Type B pancreatic cell (in vitro differentiated cells): ENCODE measurements at regions not wholly inside any gene's neighbourhood (a gene's known extent, or its start where the extent isn't known, plus 50 kb on each side); places are given as distances from the start of the nearest gene placed in this dataset.

Experiments
- DNase-seq: peaks from one replicate; pipeline ENCODE4 v3.0.0; 2021; ENCODE audit warnings: mixed read lengths; ENCODE audit not compliant: unreplicated experiment; ENCODE audit errors: extremely low spot score
- H3K27ac Mint-ChIP-seq: 2 replicates; pipeline ENCODE4 v1.8.0; 2021; ENCODE audit warnings: mild to moderate bottlenecking, mixed read lengths
- H3K27me3 Mint-ChIP-seq: 2 replicates; pipeline ENCODE4 v1.8.0; 2021; ENCODE audit warnings: mixed read lengths
- H3K36me3 Mint-ChIP-seq: 2 replicates; pipeline ENCODE4 v1.8.0; 2021; ENCODE audit warnings: mixed read lengths
- H3K4me1 Mint-ChIP-seq: one replicate; pipeline ENCODE4 v1.8.0; 2021; ENCODE audit warnings: mixed read lengths; ENCODE audit not compliant: unreplicated experiment
- H3K4me3 Mint-ChIP-seq: 2 replicates; pipeline ENCODE4 v1.8.0; 2021; ENCODE audit warnings: mild to moderate bottlenecking, mixed read lengths
- H3K9me3 Mint-ChIP-seq: 2 replicates; pipeline ENCODE4 v1.8.0; 2021; ENCODE audit warnings: mixed read lengths
- TF ChIP-seq, protein P1 (sequence below): fragments of 200-600 bp; sonication (generic); conservative IDR thresholded peaks from 2 replicates; pipeline ENCODE4 v1.5.0; 2021; ENCODE audit warnings: antibody characterized with exemption, mild to moderate bottlenecking

DNA sequence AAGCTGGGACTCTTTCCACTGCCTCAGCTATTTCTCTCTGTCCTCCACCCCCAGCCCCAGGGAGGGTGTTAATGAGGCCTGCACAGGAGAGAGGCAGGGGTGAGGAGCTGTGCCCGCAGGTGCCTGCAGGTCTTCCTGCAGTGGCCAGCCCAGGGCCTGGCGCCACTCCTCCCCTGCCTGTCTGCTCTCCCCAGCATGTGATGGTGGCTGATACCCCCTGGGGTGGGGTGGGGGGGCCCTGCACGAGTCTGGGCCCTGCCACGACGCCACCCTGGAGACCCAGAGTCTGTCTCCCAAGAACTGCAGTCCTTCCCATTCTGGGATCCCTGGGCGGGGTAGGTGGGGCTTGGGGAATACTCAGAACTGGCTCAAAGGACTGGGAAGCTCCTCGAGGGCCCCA lies 166.4 kb upstream of the SMIM23 start:
- no peak for DNase-seq
- TF ChIP-seq, protein P1, sequence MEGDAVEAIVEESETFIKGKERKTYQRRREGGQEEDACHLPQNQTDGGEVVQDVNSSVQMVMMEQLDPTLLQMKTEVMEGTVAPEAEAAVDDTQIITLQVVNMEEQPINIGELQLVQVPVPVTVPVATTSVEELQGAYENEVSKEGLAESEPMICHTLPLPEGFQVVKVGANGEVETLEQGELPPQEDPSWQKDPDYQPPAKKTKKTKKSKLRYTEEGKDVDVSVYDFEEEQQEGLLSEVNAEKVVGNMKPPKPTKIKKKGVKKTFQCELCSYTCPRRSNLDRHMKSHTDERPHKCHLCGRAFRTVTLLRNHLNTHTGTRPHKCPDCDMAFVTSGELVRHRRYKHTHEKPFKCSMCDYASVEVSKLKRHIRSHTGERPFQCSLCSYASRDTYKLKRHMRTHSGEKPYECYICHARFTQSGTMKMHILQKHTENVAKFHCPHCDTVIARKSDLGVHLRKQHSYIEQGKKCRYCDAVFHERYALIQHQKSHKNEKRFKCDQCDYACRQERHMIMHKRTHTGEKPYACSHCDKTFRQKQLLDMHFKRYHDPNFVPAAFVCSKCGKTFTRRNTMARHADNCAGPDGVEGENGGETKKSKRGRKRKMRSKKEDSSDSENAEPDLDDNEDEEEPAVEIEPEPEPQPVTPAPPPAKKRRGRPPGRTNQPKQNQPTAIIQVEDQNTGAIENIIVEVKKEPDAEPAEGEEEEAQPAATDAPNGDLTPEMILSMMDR: no peak
- Mint-ChIP-seq H3K27me3 (peaks cover 35% of the 10 kb centered on the region), H3K9me3 (no peaks in the 10 kb centered on the region), H3K36me3 (no peaks in the 10 kb centered on the region), H3K27ac (no peak overlapping the region), H3K4me1 (peaks cover 24% of the 10 kb centered on the region), H3K4me3 (no peak overlapping the region)

DNA sequence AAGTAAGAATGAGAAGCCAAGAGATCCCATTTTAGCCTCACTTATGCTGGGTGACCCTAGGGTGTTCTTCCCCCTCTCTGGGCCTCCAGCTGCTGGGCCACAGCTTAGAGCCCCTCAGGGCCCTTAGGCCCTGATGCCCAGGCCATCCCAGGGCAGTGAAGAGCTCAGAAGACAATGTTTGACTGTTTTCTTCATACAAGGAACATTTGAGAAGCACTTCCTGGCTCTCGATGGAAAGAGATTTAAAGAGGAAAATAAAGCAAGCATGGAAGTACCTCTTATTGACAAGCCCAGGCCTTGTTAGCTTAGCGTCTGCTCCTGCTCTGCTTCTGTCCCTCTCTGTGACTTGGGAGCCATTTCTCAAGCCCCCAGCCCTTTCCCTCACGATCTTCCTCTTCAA lies 165.9 kb upstream of the SMIM23 start:
- H3K36me3 Mint-ChIP-seq: no peaks in the 10 kb centered on the region
- peaks cover 41% of the 10 kb centered on the region for H3K27me3 Mint-ChIP-seq
- TF ChIP-seq, protein P1: no peak
- H3K9me3 Mint-ChIP-seq: no peaks in the 10 kb centered on the region
- no peak for DNase-seq
- no peak overlapping the region for H3K27ac Mint-ChIP-seq
- H3K4me3 Mint-ChIP-seq: no peak overlapping the region
- H3K4me1 Mint-ChIP-seq: peaks cover 30% of the 10 kb centered on the region

DNA sequence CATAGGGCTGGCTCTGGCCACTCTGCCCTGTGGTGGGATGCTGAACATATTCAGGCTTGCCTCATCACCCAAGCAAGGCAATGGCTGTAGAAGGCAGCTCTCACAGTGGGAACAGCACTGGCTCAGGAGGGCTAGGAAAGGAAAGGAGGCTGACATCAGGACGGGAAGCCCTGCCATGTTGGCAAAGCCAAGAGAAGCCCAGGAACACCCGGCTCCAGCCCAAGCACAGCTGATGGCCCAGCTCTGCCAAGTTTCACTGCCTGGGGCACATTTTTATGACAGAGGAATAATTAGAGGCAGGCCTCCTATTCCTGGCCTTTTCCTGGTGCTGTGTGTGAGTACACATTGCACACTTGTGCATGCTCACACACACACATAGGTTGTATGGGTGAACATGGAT lies 163.6 kb upstream of the SMIM23 start:
- H3K4me1 Mint-ChIP-seq: peaks cover 24% of the 10 kb centered on the region
- DNase-seq: no peak
- no peak overlapping the region for H3K4me3 Mint-ChIP-seq
- no peak overlapping the region for H3K27ac Mint-ChIP-seq
- no peaks in the 10 kb centered on the region for H3K9me3 Mint-ChIP-seq
- TF ChIP-seq, protein P1: no peak
- H3K36me3 Mint-ChIP-seq: no peaks in the 10 kb centered on the region
- peaks cover 50% of the 10 kb centered on the region for H3K27me3 Mint-ChIP-seq

DNA sequence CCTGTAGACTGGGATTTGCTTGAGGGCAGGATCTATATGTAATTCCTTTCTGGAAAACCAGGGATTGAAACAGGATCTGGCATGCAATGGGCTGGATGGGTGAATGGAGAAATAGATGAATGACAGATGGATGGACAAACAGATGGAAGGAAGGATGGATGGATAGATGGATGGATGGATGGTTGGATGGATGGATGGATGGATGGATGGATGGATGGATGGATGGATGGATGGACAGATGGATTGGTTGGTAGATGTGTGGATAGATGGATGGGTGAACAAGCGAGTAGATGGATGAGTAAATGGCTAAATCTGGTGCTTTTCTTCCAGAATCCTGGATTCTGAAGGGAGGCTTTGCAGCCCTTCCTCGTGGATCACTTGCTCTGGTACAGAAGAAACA lies 162.5 kb upstream of the SMIM23 start:
- TF ChIP-seq, protein P1: no peak
- DNase-seq: no peak
- Mint-ChIP-seq H3K9me3 (no peaks in the 10 kb centered on the region), H3K36me3 (no peaks in the 10 kb centered on the region), H3K4me1 (peaks cover 24% of the 10 kb centered on the region), H3K4me3 (no peak overlapping the region), H3K27me3 (peaks cover 55% of the 10 kb centered on the region), H3K27ac (no peak overlapping the region)

DNA sequence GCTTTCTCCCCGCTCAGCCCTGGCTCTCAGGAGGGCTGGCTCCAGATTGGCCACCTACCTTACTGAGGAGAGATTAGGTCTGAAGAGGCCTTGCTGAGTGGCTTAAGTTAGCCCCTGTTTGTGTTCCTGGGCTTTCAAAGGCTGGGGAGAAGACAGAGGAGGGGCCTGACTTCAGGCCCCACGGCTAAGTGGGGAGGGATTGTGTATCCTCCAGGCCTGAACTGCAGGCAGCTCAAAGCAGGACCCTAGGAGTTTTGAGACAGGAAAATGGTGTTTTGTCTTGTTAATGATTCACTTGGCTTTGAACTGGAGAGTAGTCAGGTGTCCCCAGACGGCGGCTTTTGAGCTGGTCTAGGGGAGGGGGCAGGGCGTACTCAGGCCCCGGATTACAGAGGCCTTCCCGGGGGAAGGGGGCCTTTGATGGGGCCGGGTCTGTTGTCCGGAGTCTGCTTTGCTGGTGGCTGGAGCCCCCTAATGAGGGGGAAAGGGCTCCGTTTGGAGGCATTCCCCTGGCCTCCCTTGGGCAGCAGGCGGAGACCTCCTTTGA lies 162.0 kb upstream of the SMIM23 start:
- Mint-ChIP-seq H3K36me3 (no peaks in the 10 kb centered on the region), H3K4me3 (no peak overlapping the region), H3K4me1 (peaks cover 24% of the 10 kb centered on the region), H3K27me3 (peaks cover 60% of the 10 kb centered on the region), H3K27ac (no peak overlapping the region), H3K9me3 (no peaks in the 10 kb centered on the region)
- TF ChIP-seq, protein P1: no peak
- no peak for DNase-seq

DNA sequence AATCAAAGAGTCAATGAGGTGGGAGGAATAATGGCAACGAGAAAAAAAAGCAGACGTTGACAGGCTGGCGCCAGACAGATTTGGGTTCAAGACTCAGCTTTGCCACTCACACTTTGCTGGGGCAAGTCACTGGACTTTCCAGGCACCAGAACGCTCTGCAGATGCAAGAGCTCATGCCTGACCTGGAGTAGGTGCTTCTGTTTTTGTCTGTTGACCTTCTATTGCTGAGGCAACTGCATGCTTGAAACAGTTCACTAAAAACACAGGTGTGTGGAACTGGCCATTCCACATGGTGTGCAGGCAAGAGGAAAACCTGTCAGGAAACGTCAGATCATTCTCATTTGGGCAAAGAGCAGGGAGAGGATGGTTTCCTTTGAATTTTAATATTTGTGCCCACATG lies 161.2 kb upstream of the SMIM23 start:
- no peak overlapping the region for H3K27ac Mint-ChIP-seq
- no peaks in the 10 kb centered on the region for H3K9me3 Mint-ChIP-seq
- no peak overlapping the region for H3K4me3 Mint-ChIP-seq
- no peak for DNase-seq
- peaks cover 68% of the 10 kb centered on the region for H3K27me3 Mint-ChIP-seq
- H3K36me3 Mint-ChIP-seq: no peaks in the 10 kb centered on the region
- TF ChIP-seq, protein P1: no peak
- H3K4me1 Mint-ChIP-seq: peaks cover 24% of the 10 kb centered on the region
